ENCODE measurements at regions not wholly inside any gene's neighbourhood (a gene's known extent, or its start where the extent isn't known, plus 50 kb on each side); places are given as distances from the start of the nearest gene placed in this dataset.

DNA sequence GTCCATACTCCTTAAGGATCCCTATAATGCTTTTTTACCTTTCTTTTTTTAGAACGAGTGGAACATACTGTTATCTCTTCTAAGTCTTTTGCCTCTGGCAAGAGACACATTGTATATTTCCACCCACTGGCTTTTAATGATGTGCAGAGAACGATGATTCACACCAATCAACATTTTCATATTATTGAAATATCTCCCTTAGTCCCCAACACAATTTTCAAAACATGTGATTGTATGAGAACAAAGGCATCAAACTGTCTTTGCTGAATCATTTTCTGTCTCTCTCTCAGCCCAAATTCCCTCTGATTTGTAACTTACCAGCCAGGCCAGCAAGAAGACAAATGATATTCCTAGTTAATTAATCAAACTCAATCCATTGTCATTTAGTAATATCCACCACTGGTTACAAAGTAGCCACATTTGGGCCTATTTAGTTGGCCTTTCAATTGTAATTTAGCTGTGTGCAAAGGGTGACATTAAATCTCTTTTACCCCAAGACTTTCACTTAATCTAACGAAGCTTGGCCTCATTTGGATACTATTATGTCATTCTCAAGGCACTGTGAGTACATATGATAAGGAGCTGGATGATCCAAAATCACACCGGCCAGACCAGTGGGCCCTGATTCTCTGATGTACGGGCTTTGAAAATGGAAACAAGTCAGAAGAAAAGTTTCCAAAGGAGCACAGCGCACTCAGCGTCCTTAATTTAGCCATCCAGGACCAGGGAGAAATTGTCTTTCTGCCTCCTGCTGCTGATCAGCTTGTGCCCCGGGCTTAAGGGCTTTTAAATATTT, 185.1 kb downstream of the SCG2 start:
- in situ Hi-C loops (cut with HindIII; ENCODE audit: low sequenced_read_pairs) = no loop called here
- DNase-seq (ENCODE audit: low read depth, low spot score) = no peak

DNA sequence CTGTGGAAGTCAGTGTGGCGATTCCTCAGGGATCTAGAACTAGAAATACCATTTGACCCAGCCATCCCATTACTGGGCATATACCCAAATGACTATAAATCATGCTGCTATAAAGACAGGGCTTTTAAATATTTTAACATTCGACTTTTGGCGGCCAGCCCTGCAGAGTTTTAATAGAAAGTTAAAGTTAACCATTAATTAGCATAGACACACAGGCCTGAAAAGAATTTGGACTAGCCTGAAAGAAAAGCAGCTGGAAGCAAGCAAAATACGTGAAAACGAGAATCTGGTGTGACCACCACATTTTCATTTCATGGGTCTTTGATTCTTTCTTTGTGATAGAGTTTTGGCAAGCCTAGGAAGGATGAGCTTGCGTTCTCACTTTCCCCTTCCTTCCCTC, 184.0 kb downstream of the SCG2 start:
- TF ChIP-seq, protein P1, sequence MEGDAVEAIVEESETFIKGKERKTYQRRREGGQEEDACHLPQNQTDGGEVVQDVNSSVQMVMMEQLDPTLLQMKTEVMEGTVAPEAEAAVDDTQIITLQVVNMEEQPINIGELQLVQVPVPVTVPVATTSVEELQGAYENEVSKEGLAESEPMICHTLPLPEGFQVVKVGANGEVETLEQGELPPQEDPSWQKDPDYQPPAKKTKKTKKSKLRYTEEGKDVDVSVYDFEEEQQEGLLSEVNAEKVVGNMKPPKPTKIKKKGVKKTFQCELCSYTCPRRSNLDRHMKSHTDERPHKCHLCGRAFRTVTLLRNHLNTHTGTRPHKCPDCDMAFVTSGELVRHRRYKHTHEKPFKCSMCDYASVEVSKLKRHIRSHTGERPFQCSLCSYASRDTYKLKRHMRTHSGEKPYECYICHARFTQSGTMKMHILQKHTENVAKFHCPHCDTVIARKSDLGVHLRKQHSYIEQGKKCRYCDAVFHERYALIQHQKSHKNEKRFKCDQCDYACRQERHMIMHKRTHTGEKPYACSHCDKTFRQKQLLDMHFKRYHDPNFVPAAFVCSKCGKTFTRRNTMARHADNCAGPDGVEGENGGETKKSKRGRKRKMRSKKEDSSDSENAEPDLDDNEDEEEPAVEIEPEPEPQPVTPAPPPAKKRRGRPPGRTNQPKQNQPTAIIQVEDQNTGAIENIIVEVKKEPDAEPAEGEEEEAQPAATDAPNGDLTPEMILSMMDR (IDR thresholded peaks at IDR 0.05; ENCODE audit: low read depth, low read length) = no peak
- in situ Hi-C loops (cut with HindIII; ENCODE audit: low sequenced_read_pairs) = no loop called here
- DNase-seq (ENCODE audit: low read depth, low spot score) = peak; percentile 54
- H3K4me3 ChIP-seq (ENCODE audit: low read depth, low read length) = no peak overlapping the region

More for the DNA sequence above, 185.1 kb downstream of the SCG2 start:
- TF ChIP-seq, protein P1 (IDR thresholded peaks at IDR 0.05; ENCODE audit: low read depth, low read length) = no peak
- no peak overlapping the region for H3K4me3 ChIP-seq (ENCODE audit: low read depth, low read length)

DNA sequence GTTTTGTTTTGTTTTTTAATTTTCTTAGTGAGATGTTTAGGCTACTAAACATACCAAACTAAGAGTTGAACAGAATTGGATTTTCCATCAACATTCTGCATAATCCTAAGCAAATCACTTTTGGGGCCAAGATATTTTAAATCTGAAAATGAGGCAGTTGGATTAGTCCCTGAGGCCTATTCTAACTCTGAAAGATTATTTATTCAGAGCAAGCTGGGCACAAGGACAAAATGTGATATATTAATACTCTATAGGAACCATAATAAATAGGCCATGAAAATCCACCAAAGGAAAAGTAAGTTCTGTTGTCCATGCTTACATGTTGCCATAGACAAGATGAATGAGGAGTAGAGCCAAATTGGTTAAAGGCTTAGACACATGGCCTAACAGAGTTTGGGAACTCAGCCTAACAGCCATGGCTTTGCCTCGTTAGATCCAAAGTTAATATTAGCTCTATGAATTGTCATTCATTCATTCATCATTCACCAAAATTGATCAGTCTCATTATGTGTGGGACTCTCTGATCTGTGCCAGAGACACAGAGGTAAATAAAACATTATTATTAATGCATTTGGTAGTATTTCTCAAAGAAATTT, 183.5 kb downstream of the SCG2 start:
- TF ChIP-seq, protein P1 (IDR thresholded peaks at IDR 0.05; ENCODE audit: low read depth, low read length) = no peak
- DNase-seq (ENCODE audit: low read depth, low spot score) = no peak
- no peak overlapping the region for H3K4me3 ChIP-seq (ENCODE audit: low read depth, low read length)
- in situ Hi-C loops (cut with HindIII; ENCODE audit: low sequenced_read_pairs) = no loop called here

DNA sequence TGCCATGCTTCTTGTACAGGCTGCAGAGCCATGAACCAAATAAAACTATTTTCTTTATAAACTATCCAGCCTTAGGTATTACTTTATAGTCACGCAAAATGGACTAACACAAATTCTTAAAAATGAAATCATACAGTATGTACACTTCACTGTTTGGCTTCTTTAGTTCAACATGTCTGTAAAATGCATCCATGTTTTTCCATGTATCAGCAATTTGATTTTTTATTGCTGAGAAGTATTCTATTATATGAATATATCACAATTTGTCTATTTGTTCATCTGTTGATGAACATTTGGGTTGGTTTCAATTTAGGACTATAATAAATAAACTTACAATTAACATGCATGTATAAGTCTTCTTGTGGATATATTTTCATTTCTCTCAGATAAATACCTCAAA, 182.1 kb downstream of the SCG2 start:
- in situ Hi-C loops (cut with HindIII; ENCODE audit: low sequenced_read_pairs) = no loop called here
- TF ChIP-seq, protein P1 (IDR thresholded peaks at IDR 0.05; ENCODE audit: low read depth, low read length) = no peak
- no peak for DNase-seq (ENCODE audit: low read depth, low spot score)
- no peak overlapping the region for H3K4me3 ChIP-seq (ENCODE audit: low read depth, low read length)

DNA sequence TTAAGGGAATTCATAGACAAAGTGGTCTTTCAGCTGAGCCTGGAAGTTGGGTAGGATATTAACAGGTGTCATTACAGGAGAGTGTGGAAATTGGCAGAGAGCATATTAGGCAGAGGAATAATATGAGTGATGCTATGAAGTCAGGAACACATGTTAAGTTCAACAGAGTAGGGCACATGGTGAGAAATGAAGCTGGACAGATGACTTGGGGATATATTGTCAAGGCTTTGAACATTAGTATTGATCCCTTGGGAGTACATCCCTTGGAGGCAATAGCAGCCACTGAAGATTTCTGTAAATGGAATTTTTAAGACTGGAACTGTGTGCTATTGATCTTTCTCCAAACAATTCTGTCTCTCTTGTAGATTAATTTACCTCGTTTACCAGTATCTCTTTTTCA, 170.7 kb downstream of the SCG2 start:
- in situ Hi-C loops (cut with HindIII; ENCODE audit: low sequenced_read_pairs) = no loop called here
- TF ChIP-seq, protein P1 (IDR thresholded peaks at IDR 0.05; ENCODE audit: low read depth, low read length) = no peak
- no peak for DNase-seq (ENCODE audit: low read depth, low spot score)
- H3K4me3 ChIP-seq (ENCODE audit: low read depth, low read length) = no peak overlapping the region

DNA sequence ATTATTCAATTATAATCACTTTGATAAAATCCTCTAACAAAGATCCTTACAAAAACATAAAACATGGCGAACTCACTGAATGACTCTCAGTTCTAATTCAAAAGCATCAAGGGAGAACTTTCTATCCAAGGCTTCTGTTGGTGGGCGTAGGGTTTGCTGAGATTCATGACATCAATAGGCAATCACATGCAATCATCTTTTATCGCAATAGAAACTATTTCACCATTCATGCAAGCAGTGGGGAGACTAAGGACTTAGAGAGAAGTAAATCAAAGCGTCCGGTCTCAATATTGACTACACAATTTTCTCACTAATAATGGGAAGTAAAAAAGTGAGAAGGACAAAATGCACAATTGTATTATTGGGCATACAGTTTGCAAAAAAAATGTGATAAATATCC, 168.7 kb downstream of the SCG2 start:
- TF ChIP-seq, protein P1 (IDR thresholded peaks at IDR 0.05; ENCODE audit: low read depth, low read length) = no peak
- in situ Hi-C loops (cut with HindIII; ENCODE audit: low sequenced_read_pairs) = no loop called here
- DNase-seq (ENCODE audit: low read depth, low spot score) = no peak
- no peak overlapping the region for H3K4me3 ChIP-seq (ENCODE audit: low read depth, low read length)
